K562 (cell line): ENCODE measurements at regions not wholly inside any gene's neighbourhood (a gene's known extent, or its start where the extent isn't known, plus 50 kb on each side); places are given as distances from the start of the nearest gene placed in this dataset.

Experiments used
- E2F4 ChIP-seq: sonication (generic); formaldehyde crosslinking; IDR thresholded peaks from 2 replicates; pipeline ENCODE4 v1.8.0; 2022; ENCODE audit warnings: mild to moderate bottlenecking, low read depth, missing genetic modification reagents
- EZH2 ChIP-seq: IDR thresholded peaks from 2 replicates; pipeline ENCODE4 v1.6.1; 2012; ENCODE audit warnings: low read depth, mild to moderate bottlenecking, inconsistent platforms, low read length, borderline replicate concordance
- FOS ChIP-seq: IDR thresholded peaks from 3 replicates; pipeline ENCODE4 v1.6.1; 2011; ENCODE audit not compliant: insufficient read length; ENCODE audit errors: extremely low read depth
- HMGN3 ChIP-seq: IDR thresholded peaks from 2 replicates; pipeline ENCODE4 v1.6.1; 2011; ENCODE audit warnings: borderline replicate concordance, low read depth, mild to moderate bottlenecking, mixed read lengths, low read length; ENCODE audit not compliant: insufficient read length; ENCODE audit errors: extremely low read depth
- PHF20 ChIP-seq: fragments of 450-650 bp; IDR thresholded peaks from 2 replicates; pipeline ENCODE4 v1.6.1; 2018; ENCODE audit not compliant: partially characterized antibody
- PRPF4 ChIP-seq: fragments of 200-400 bp; formaldehyde crosslinking; IDR thresholded peaks from one replicate; pipeline ENCODE4 v1.6.1; 2017; ENCODE audit warnings: low read length, low read depth, mild to moderate bottlenecking; ENCODE audit not compliant: insufficient read depth, poor library complexity, severe bottlenecking
- RFX5 ChIP-seq: IDR thresholded peaks from 2 replicates; pipeline ENCODE4 v1.6.1; 2011; ENCODE audit warnings: low read depth, mild to moderate bottlenecking, improper control_type of control experiment, low read length
- ZNF695 ChIP-seq: fragments of 450-650 bp; formaldehyde crosslinking; IDR thresholded peaks from 2 replicates; pipeline ENCODE4 v1.4.0; 2020; ENCODE audit warnings: mild to moderate bottlenecking, moderate library complexity
- TF ChIP-seq, protein P1 (sequence below): fragments of 450-650 bp; formaldehyde crosslinking; IDR thresholded peaks from 2 replicates; pipeline ENCODE4 v1.4.0; 2022; ENCODE audit warnings: missing genetic modification characterization
- TF ChIP-seq, protein P2 (sequence below): fragments of 250-450 bp; sonication (Bioruptor Pico); IDR thresholded peaks from 2 replicates; pipeline ENCODE4 v1.5.0; 2021

DNA sequence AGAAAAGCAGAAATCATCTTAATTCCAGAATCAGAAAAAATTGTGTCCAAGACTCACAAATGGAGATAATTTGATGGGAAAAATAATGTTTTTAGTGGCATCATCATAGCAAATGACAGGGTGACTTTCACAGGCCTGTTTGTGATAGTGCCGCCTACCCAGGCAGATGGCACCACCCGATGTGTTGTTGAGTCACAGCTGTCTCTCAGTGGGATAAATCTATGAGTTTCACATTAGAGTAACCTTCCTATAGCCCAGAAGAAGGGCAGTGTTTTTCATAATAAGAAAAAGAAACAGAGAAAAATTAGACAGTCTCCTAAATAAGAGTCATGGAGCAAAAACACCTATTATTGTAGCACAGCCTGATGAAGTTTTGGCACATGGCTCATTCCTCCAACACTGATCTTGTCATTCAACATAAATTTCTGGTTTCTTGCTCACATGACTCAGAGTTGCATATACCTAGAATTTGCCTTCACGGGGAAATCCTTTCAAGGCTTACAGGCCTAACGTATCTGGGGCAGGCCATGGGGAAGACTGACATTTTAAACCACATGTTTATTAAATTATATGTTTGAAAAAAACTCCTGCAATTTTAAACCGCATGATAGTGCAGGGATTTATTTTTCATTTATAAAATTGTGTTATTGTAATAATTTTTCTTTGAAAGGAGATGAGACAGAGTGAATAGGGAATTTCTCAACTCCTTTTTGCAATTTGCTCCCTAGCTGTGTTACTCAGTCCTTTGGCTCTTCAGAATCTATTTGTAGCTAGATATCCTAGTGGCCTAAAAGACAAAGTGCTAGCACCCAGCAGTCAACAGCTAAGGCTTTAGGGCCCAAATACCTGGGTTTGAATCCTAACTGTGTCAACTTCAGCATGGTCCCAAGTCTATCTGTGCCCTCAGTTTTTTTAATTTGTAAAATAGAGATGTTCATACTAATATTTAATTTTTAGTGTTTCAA lies 393.7 kb downstream of the NDFIP2 start:
- TF ChIP-seq FOS (no peak), PHF20 (no peak), HMGN3 (no peak), E2F4 (no peak), PRPF4 (no peak), EZH2 (no peak), RFX5 (no peak), ZNF695 (CRISPR knock-in tag) (no peak)
- TF ChIP-seq, protein P1, sequence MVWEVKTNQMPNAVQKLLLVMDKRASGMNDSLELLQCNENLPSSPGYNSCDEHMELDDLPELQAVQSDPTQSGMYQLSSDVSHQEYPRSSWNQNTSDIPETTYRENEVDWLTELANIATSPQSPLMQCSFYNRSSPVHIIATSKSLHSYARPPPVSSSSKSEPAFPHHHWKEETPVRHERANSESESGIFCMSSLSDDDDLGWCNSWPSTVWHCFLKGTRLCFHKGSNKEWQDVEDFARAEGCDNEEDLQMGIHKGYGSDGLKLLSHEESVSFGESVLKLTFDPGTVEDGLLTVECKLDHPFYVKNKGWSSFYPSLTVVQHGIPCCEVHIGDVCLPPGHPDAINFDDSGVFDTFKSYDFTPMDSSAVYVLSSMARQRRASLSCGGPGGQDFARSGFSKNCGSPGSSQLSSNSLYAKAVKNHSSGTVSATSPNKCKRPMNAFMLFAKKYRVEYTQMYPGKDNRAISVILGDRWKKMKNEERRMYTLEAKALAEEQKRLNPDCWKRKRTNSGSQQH (CRISPR knock-in tag), result no peak
- TF ChIP-seq, protein P2, sequence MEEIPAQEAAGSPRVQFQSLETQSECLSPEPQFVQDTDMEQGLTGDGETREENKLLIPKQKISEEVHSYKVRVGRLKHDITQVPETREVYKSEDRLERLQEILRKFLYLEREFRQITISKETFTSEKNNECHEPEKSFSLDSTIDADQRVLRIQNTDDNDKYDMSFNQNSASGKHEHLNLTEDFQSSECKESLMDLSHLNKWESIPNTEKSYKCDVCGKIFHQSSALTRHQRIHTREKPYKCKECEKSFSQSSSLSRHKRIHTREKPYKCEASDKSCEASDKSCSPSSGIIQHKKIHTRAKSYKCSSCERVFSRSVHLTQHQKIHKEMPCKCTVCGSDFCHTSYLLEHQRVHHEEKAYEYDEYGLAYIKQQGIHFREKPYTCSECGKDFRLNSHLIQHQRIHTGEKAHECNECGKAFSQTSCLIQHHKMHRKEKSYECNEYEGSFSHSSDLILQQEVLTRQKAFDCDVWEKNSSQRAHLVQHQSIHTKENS (CRISPR knock-in tag), result no peak
